Liver (tissue), 3 donors: ENCODE measurements at regions not wholly inside any gene's neighbourhood (a gene's known extent, or its start where the extent isn't known, plus 50 kb on each side); places are given as distances from the start of the nearest gene placed in this dataset.

Experiments used
- ATF3 ChIP-seq: IDR thresholded peaks from 2 replicates; pipeline ENCODE4 v1.6.1; 2016; ENCODE audit warnings: antibody characterized with exemption
- CTCF ChIP-seq: fragments of 150-350 bp; IDR thresholded peaks from 2 replicates; pipeline ENCODE4 v1.5.1; 2017; ENCODE audit warnings: improper control_type of control experiment, low read depth, low read length; ENCODE audit not compliant: missing input control
- EGR1 ChIP-seq, 2 donors: IDR thresholded peaks; 2 replicates each; pipeline ENCODE4 v1.6.1; 2016 to 2018; ENCODE audit warnings: antibody characterized with exemption in 2 of 2, low read depth in 2 of 2
- FOXA1 ChIP-seq: IDR thresholded peaks from 2 replicates; pipeline ENCODE4 v1.6.1; 2016; ENCODE audit warnings: antibody characterized with exemption
- GABPA ChIP-seq, 2 donors: IDR thresholded peaks in 1 of 2; conservative IDR thresholded peaks in 1 of 2; 2 replicates each; pipeline ENCODE4 v1.6.1; 2016; ENCODE audit warnings: antibody characterized with exemption in 2 of 2, mild to moderate bottlenecking in 1 of 2, moderate library complexity in 1 of 2
- HNF4G ChIP-seq: IDR thresholded peaks from 2 replicates; pipeline ENCODE4 v1.6.1; 2016; ENCODE audit warnings: antibody characterized with exemption
- JUND ChIP-seq, 2 donors: IDR thresholded peaks; 2 replicates each; pipeline ENCODE4 v1.6.1; 2016; ENCODE audit warnings: antibody characterized with exemption in 2 of 2
- MAX ChIP-seq: IDR thresholded peaks from 2 replicates; pipeline ENCODE4 v1.6.1; 2016; ENCODE audit warnings: antibody characterized with exemption
- RAD21 ChIP-seq, 2 donors: IDR thresholded peaks; 2 replicates each; pipeline ENCODE4 v1.6.1; 2016; ENCODE audit warnings: antibody characterized with exemption in 2 of 2, mild to moderate bottlenecking in 2 of 2
- REST ChIP-seq: IDR thresholded peaks from 2 replicates; pipeline ENCODE4 v1.6.1; 2016; ENCODE audit warnings: antibody characterized with exemption, mild to moderate bottlenecking
- RXRA ChIP-seq, 2 donors: IDR thresholded peaks; 2 replicates each; pipeline ENCODE4 v1.6.1; 2017 to 2018; ENCODE audit warnings: antibody characterized with exemption in 2 of 2, mild to moderate bottlenecking in 1 of 2
- SP1 ChIP-seq: IDR thresholded peaks from 2 replicates; pipeline ENCODE4 v1.6.1; 2018; ENCODE audit warnings: antibody characterized with exemption, mild to moderate bottlenecking
- YY1 ChIP-seq: IDR thresholded peaks from 2 replicates; pipeline ENCODE4 v1.6.1; 2016; ENCODE audit warnings: antibody characterized with exemption, mild to moderate bottlenecking
- donor health status: healthy.
- donor health status: healthy.

- TF ChIP-seq CTCF = no peak
- no peak for TF ChIP-seq JUND (IDR thresholded peaks at IDR 0.05)
- TF ChIP-seq EGR1 (IDR thresholded peaks at IDR 0.05; ENCODE audit: low read depth in 2 of 2) = no peak
- no peak for TF ChIP-seq RAD21 (IDR thresholded peaks at IDR 0.05)
- no peak for TF ChIP-seq HNF4G
- TF ChIP-seq FOXA1 = no peak
- no peak for TF ChIP-seq MAX
- TF ChIP-seq SP1 = no peak
- no peak for TF ChIP-seq GABPA (IDR thresholded peaks at IDR 0.05 in 1 of 2, conservative IDR thresholded peaks at IDR 0.05 in 1 of 2)
- no peak for TF ChIP-seq YY1
- TF ChIP-seq REST = no peak
- TF ChIP-seq RXRA (IDR thresholded peaks at IDR 0.05) = no peak
- TF ChIP-seq ATF3 = no peak
Measured at GRCh38 chr4:149175549-149175948, 640.1 kb downstream of the IQCM start.
